Neuronal stem cell (in vitro differentiated cells): ENCODE measurements at regions not wholly inside any gene's neighbourhood (a gene's known extent, or its start where the extent isn't known, plus 50 kb on each side); places are given as distances from the start of the nearest gene placed in this dataset.
"Not testable (repeated sequence)": the region's sequence is repeated elsewhere in the genome, so short reads cannot be mapped to it uniquely, and the experiment has no call there.

ENCODE experiments used
- DNase-seq: peaks from one replicate; pipeline ENCODE4 v3.0.0-alpha.2; 2013; ENCODE audit warnings: low spot score
- H2AFZ ChIP-seq: one replicate; pipeline ENCODE4 v1.6.1; 2013; ENCODE audit warnings: mild to moderate bottlenecking, low read length, inconsistent platforms
- H2AK5ac ChIP-seq: 2 replicates; pipeline ENCODE4 v1.6.1; 2013; ENCODE audit warnings: low read depth, mild to moderate bottlenecking, inconsistent platforms, low read length, moderate library complexity, mixed read lengths
- H2BK120ac ChIP-seq: 2 replicates; pipeline ENCODE4 v1.6.1; 2013; ENCODE audit warnings: low read depth, mild to moderate bottlenecking, inconsistent platforms, low read length, moderate library complexity, mixed read lengths
- H2BK12ac ChIP-seq: one replicate; pipeline ENCODE4 v1.6.1; 2013; ENCODE audit warnings: low read length, inconsistent platforms
- H2BK15ac ChIP-seq: 2 replicates; pipeline ENCODE4 v1.6.1; 2013; ENCODE audit warnings: mild to moderate bottlenecking, low read length, inconsistent platforms, mixed read lengths
- H2BK5ac ChIP-seq: one replicate; pipeline ENCODE4 v1.6.1; 2013; ENCODE audit warnings: inconsistent platforms, mild to moderate bottlenecking, low read length, moderate library complexity
- H3K14ac ChIP-seq: one replicate; pipeline ENCODE4 v1.6.1; 2013; ENCODE audit warnings: low read length, inconsistent platforms
- H3K18ac ChIP-seq: 2 replicates; pipeline ENCODE4 v1.6.1; 2013; ENCODE audit warnings: low read length, inconsistent platforms
- H3K23ac ChIP-seq: 2 replicates; pipeline ENCODE4 v1.6.1; 2013; ENCODE audit warnings: low read depth, mild to moderate bottlenecking, mixed read lengths, low read length, inconsistent platforms; ENCODE audit not compliant: poor library complexity
- H3K27ac ChIP-seq: replicated peaks from 3 replicates; pipeline ENCODE4 v1.5.1; 2013; ENCODE audit warnings: low read length, inconsistent platforms
- H3K27me3 ChIP-seq, 3 experiments: 2 replicates each; pipeline ENCODE4 v1.6.1; 2013; ENCODE audit warnings: low read length in 3 of 3, mild to moderate bottlenecking in 2 of 3, inconsistent platforms in 1 of 3, low read depth in 1 of 3, mixed read lengths in 1 of 3, moderate library complexity in 1 of 3; ENCODE audit not compliant: control insufficient read depth in 3 of 3, insufficient read depth in 3 of 3
- H3K36me3 ChIP-seq, 2 donors: replicated peaks in 1 of 2; 2 replicates each; pipeline ENCODE4 v1.6.1; 2013; ENCODE audit warnings: low read length in 2 of 2; ENCODE audit not compliant: control insufficient read depth in 2 of 2, insufficient read depth in 2 of 2
- H3K4ac ChIP-seq: 2 replicates; pipeline ENCODE4 v1.6.1; 2013; ENCODE audit warnings: inconsistent platforms, mild to moderate bottlenecking, low read length, moderate library complexity
- H3K4me1 ChIP-seq, 2 donors: 1 replicate in 1 of 2; 2 replicates in 1 of 2; pipeline ENCODE4 v1.6.1; 2013; ENCODE audit warnings: low read length in 2 of 2, low read depth in 1 of 2; ENCODE audit not compliant: control insufficient read depth in 2 of 2, insufficient read depth in 1 of 2
- H3K4me2 ChIP-seq: one replicate; pipeline ENCODE4 v1.6.1; 2013; ENCODE audit warnings: mild to moderate bottlenecking, low read length, inconsistent platforms; ENCODE audit not compliant: insufficient read depth, poor library complexity, severe bottlenecking
- H3K4me3 ChIP-seq, 2 donors: 2 replicates each; pipeline ENCODE4 v1.5.1; 2013; ENCODE audit warnings: low read length in 2 of 2, mild to moderate bottlenecking in 2 of 2, inconsistent platforms in 1 of 2, moderate library complexity in 1 of 2
- H3K79me1 ChIP-seq: one replicate; pipeline ENCODE4 v1.6.1; 2013; ENCODE audit warnings: low read depth, mild to moderate bottlenecking, inconsistent platforms, low read length, moderate library complexity
- H3K9ac ChIP-seq: one replicate; pipeline ENCODE4 v1.6.1; 2013; ENCODE audit warnings: mild to moderate bottlenecking, low read depth, low read length, inconsistent platforms; ENCODE audit not compliant: poor library complexity
- H3K9me3 ChIP-seq, 2 donors: replicated peaks in 1 of 2; 2 replicates each; pipeline versions ENCODE3 to v1.6.1; 2013; ENCODE audit warnings: low read length in 2 of 2, mild to moderate bottlenecking in 2 of 2, inconsistent platforms in 1 of 2, low read depth in 1 of 2, mixed read lengths in 1 of 2, moderate library complexity in 1 of 2; ENCODE audit not compliant: control insufficient read depth in 2 of 2, insufficient read depth in 1 of 2
- H4K8ac ChIP-seq: one replicate; pipeline ENCODE4 v1.6.1; 2013; ENCODE audit warnings: low read depth, mild to moderate bottlenecking, inconsistent platforms, low read length, moderate library complexity
- H4K91ac ChIP-seq: one replicate; pipeline ENCODE4 v1.6.1; 2013; ENCODE audit warnings: low read length, low read depth, mild to moderate bottlenecking, inconsistent platforms; ENCODE audit not compliant: poor library complexity
- WGBS, 2 donors: extraction: QIAGEN DNeasy Blood & Tissue Kit; methylation state at CpG; one replicate each; pipeline ENCODE4 v1.1.7; 2013; ENCODE audit warnings: missing lambda C conversion rate in 2 of 2, mixed read lengths in 1 of 2; ENCODE audit not compliant: insufficient read length in 2 of 2, insufficient replicate concordance in 1 of 2; ENCODE audit errors: extremely low coverage in 2 of 2; 5-methylcytosine and 5-hydroxymethylcytosine counted together

DNA sequence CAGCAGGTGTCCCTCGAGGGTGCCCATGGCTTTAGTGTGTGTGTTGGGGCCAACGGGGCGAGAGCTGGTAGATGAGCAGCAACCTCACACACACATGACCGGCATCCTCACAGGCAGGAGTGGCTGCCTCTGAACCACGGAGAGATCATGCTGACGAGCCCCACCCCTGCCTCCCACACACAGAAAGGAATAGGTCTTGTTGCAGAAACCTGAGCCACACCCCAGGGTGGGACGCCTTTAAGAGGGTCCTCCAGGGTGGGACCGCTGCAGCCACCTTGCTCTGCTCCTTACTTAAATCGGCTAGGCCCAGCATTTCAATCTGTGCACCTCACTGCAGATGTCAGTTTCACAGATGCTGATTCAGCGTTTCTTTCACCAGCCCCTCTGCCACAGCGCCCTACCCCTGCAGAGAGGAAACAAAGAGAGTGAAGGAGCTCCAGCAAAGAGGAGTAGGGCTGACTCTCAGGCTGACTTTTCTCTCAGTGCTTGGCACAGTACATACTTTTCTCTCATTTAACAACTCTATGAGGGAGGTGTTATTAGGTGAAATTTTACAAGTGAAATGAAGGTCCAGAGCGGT is 61.2 kb upstream of the EPHB3 start:
- Histone ChIP-seq H3K9me3 (peaks cover 0 to 5% of the 10 kb centered on the region in 2 donors), H3K9ac (no peak overlapping the region), H2AK5ac (no peak overlapping the region), H3K4me1 (peaks cover 0 to 3% of the 10 kb centered on the region in 2 donors), H3K4me2 (no peak overlapping the region), H3K4ac (no peak overlapping the region), H3K79me1 (no peaks in the 10 kb centered on the region), H3K14ac (peak overlapping the region; percentile 11), H2BK120ac (no peak overlapping the region), H2BK15ac (peak overlapping the region; percentile 68), H4K8ac (no peak overlapping the region), H2BK12ac (no peak overlapping the region), H4K91ac (no peak overlapping the region), H3K27me3 (peaks cover 0 to 11% (median 0%) of the 10 kb centered on the region in 3 experiments), H2BK5ac (no peak overlapping the region), H3K18ac (peak overlapping the region; percentile 25), H3K27ac (no peak overlapping the region), H3K4me3 (no peak overlapping the region), H3K36me3 (no peaks in the 10 kb centered on the region), H3K23ac (no peak overlapping the region), H2AFZ (peak overlapping the region; percentile 28)
- no CpG with 5 or more reads among the region's 12 CpGs for WGBS, 2 donors
- DNase-seq: no peak

DNA sequence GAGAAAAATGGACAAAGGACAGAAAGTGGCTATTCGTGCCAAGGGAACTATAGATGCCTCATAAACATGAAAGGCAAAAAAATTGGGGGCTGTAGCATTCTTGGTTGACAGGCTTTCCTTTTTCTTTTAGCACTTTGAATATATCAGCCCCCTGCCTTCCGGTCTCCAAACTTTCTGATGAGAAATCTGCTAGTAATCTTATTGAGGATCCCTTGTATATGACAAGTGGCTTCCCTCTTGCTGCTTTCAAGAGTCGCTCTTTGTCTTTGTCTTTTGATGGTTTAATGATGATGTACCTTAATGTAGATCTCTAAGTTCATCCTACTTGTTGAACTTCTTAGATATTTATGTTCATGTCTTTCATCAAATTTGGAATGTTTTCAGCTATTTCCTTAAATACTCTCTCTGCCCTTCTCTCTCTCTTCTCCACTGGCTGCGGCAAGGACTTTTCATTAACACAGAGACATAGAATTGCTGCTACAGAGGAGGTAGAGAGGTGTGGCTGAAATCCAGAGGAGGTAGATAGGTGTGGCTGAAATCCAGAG is 59.4 kb upstream of the EPHB3 start:
- no peak overlapping the region for H2BK5ac ChIP-seq
- no peak for DNase-seq
- no peak overlapping the region for H3K4ac ChIP-seq
- H3K9ac ChIP-seq: no peak overlapping the region
- no peak overlapping the region for H2BK120ac ChIP-seq
- H3K23ac ChIP-seq: no peak overlapping the region
- no peak overlapping the region for H2AK5ac ChIP-seq
- H3K4me1 ChIP-seq: peaks cover 0 to 3% of the 10 kb centered on the region in 2 donors
- peaks cover 0 to 5% of the 10 kb centered on the region in 2 donors for H3K9me3 ChIP-seq
- no peaks in the 10 kb centered on the region for H3K79me1 ChIP-seq
- no peak overlapping the region for H2BK15ac ChIP-seq
- H3K4me3 ChIP-seq: no peak overlapping the region
- no peak overlapping the region for H3K27ac ChIP-seq
- no peak overlapping the region for H4K8ac ChIP-seq
- no peak overlapping the region for H3K18ac ChIP-seq
- H3K27me3 ChIP-seq: peaks cover 0 to 24% (median 0%) of the 10 kb centered on the region in 3 experiments
- H3K36me3 ChIP-seq: no peaks in the 10 kb centered on the region
- H2BK12ac ChIP-seq: no peak overlapping the region
- no peak overlapping the region for H3K4me2 ChIP-seq
- no peak overlapping the region for H4K91ac ChIP-seq
- no peak overlapping the region for H3K14ac ChIP-seq
- WGBS, 2 donors: no CpG with 5 or more reads among the region's 4 CpGs
- no peak overlapping the region for H2AFZ ChIP-seq

DNA sequence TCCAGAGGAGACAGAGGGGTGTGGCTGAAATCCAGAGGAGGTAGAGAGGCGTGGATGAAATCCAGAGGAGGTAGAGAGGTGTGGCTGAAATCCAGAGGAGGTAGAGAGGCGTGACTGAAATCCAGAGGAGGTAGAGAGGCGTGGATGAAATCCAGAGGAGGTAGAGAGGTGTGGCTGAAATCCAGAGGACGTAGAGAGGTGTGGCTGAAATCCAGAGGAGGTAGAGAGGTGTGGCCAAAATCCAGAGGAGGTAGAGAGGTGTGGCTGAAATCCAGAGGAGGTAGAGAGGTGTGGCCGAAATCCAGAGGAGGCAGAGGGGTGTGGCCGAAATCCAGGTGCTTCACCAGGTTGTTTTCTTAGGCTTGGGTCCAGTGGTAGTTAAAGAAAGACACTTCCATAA is 58.7 kb upstream of the EPHB3 start:
- not testable (repeated sequence) for H3K4ac ChIP-seq, H4K8ac ChIP-seq, H4K91ac ChIP-seq, H3K27ac ChIP-seq, H3K9me3 ChIP-seq, H3K36me3 ChIP-seq, H2BK120ac ChIP-seq, H3K4me1 ChIP-seq, DNase-seq, H3K14ac ChIP-seq, H2BK15ac ChIP-seq, H3K79me1 ChIP-seq, H3K23ac ChIP-seq, H3K4me3 ChIP-seq, H2BK5ac ChIP-seq, H2AFZ ChIP-seq, H2AK5ac ChIP-seq, H3K18ac ChIP-seq, H2BK12ac ChIP-seq, H3K4me2 ChIP-seq, H3K9ac ChIP-seq
- H3K27me3 ChIP-seq: peaks cover 0 to 30% (median 0%) of the 10 kb centered on the region in 3 experiments
- WGBS, 2 donors: no CpG with 5 or more reads among the region's 6 CpGs

DNA sequence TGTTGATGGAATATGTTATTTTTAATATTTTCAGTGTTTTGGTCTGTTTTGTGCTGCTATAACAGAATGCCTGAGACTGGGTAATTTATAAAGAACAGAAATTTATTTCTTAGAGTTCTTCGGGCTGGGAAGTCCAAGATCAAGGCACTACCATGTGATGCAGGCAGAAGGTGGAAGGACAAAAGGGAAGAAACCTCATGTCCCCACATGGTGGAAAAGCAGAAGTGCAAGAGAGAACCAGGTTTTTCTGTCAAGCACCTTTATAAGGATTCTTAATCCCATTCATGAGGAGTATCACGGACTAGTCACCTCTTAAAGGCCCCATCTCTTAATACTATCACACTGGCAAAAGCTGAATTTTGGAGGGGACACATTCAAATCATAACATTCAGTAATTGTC is 57.9 kb upstream of the EPHB3 start:
- Histone ChIP-seq H2BK5ac (no peak overlapping the region), H3K9ac (no peak overlapping the region), H2BK15ac (no peak overlapping the region), H3K27me3 (peaks cover 0 to 37% (median 0%) of the 10 kb centered on the region in 3 experiments), H2BK12ac (no peak overlapping the region), H4K91ac (no peak overlapping the region), H3K9me3 (peaks cover 0 to 5% of the 10 kb centered on the region in 2 donors), H3K27ac (no peak overlapping the region), H2BK120ac (no peak overlapping the region), H3K36me3 (no peaks in the 10 kb centered on the region), H3K14ac (no peak overlapping the region), H3K23ac (no peak overlapping the region), H3K4me2 (no peak overlapping the region), H2AK5ac (no peak overlapping the region), H4K8ac (no peak overlapping the region), H3K18ac (no peak overlapping the region), H3K4me1 (peaks cover 0 to 3% of the 10 kb centered on the region in 2 donors), H3K4me3 (no peak overlapping the region), H3K79me1 (no peaks in the 10 kb centered on the region), H3K4ac (no peak overlapping the region), H2AFZ (no peak overlapping the region)
- DNase-seq: no peak
- no CpG with 5 or more reads among the region's 2 CpGs for WGBS, 2 donors
